HG02884 (cell line): ENCODE measurements at regions not wholly inside any gene's neighbourhood (a gene's known extent, or its start where the extent isn't known, plus 50 kb on each side); places are given as distances from the start of the nearest gene placed in this dataset.
"Not testable (repeated sequence)": the region's sequence is repeated elsewhere in the genome, so short reads cannot be mapped to it uniquely, and the experiment has no call there.

Experiments
- ATAC-seq: cut with Tn5 transposase; IDR thresholded peaks from one replicate; pipeline ENCODE4 v1.9.1; 2021; ENCODE audit warnings: mild to moderate bottlenecking, moderate library complexity; ENCODE audit not compliant: unreplicated experiment

GRCh38 chr6:82783587-82784236, 281.9 kb downstream of the UBE3D start:
- ATAC-seq = no peak

- ATAC-seq = no peak
Measured at GRCh38 chr6:82785206-82785605, 280.4 kb downstream of the UBE3D start.

GRCh38 chr6:82786248-82786647, 279.4 kb downstream of the UBE3D start:
- no peak for ATAC-seq

- no peak for ATAC-seq
Measured at GRCh38 chr6:82795940-82796339, 269.7 kb downstream of the UBE3D start.

GRCh38 chr6:82801083-82801482, 264.6 kb downstream of the UBE3D start:
- ATAC-seq = no peak

- ATAC-seq = not testable (repeated sequence)
Measured at GRCh38 chr6:82816243-82816642, 249.4 kb downstream of the UBE3D start.

GRCh38 chr6:82818727-82819126, 246.9 kb downstream of the UBE3D start:
- no peak for ATAC-seq

GRCh38 chr6:82823361-82823760, 242.3 kb downstream of the UBE3D start:
- no peak for ATAC-seq

- no peak for ATAC-seq
Measured at GRCh38 chr6:82832811-82833210, 232.8 kb downstream of the UBE3D start.

GRCh38 chr6:82833481-82833880, 232.2 kb downstream of the UBE3D start:
- ATAC-seq = no peak

GRCh38 chr6:82836022-82836575, 229.5 kb downstream of the UBE3D start:
- ATAC-seq = no peak

GRCh38 chr6:82840571-82840970, 225.1 kb downstream of the UBE3D start:
- no peak for ATAC-seq

- no peak for ATAC-seq
Measured at GRCh38 chr6:82841309-82841708, 224.3 kb downstream of the UBE3D start.
